Activated T-helper 1 cell treated with Interleukin-2 at 50 U/mL for 16 hours (primary cell): ENCODE measurements at regions not wholly inside any gene's neighbourhood (a gene's known extent, or its start where the extent isn't known, plus 50 kb on each side); places are given as distances from the start of the nearest gene placed in this dataset.

Experiments
- DNase-seq: peaks from one replicate; pipeline ENCODE4 v3.0.0-alpha.2; 2020; ENCODE audit warnings: low read depth

DNA sequence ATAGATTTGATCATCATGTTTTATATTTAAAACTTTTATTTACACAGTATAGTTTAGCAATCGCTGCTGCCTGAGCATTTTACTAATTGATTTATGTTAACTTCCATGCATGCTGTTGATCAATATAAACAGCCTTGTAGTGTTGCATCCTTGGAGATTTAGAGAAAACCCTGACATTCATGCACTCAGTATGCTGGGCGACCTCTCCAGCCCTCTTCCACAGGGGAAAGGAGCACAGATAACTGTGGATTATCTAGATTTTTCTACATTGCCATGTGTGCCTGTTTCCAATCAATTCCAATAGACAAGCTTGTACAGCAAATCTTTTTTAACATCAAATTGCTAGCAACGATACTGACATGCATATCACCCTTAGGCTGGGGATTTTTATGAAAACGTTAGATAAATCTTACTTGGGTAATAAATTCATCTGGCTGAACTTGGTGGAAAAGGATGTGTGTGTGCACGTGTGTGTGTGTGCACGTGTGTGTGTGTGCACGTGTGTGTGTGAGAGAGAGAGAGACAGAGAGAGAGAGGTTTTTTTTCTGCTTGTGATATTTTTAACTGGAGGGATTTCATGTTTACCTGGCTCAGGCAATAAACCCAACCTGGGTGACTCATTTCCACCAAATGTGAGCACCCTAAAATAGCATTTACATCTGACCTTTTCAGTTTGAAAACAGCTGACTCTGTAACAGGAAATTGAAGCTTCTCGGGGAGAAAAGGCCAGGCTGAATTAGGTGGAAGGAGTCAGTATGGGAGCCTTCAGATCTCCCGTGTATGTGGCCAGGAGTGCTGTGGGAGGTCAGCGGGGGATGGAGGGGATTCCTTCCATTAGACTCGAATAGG is 339.8 kb downstream of the PRDM2 start:
- DNase-seq = no peak

DNA sequence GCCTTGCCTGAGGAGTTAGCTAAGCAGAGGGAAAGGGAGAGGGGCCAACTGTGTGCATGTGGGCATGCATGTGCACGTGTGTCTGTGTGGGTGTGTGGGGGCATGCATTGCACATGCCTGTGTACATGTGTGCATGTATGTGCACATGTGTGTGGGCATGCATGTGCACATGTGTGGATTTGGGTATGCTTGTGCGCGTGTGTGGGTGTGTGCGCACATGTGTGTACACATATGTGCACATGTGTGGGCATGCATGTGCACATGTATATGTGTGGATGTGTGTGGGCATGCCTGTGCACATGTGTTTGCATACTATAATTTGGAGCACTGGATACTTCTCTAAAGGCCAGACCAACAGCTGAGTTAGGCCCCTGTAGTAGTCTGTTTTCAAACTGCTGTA is 350.0 kb downstream of the PRDM2 start:
- DNase-seq = no peak

DNA sequence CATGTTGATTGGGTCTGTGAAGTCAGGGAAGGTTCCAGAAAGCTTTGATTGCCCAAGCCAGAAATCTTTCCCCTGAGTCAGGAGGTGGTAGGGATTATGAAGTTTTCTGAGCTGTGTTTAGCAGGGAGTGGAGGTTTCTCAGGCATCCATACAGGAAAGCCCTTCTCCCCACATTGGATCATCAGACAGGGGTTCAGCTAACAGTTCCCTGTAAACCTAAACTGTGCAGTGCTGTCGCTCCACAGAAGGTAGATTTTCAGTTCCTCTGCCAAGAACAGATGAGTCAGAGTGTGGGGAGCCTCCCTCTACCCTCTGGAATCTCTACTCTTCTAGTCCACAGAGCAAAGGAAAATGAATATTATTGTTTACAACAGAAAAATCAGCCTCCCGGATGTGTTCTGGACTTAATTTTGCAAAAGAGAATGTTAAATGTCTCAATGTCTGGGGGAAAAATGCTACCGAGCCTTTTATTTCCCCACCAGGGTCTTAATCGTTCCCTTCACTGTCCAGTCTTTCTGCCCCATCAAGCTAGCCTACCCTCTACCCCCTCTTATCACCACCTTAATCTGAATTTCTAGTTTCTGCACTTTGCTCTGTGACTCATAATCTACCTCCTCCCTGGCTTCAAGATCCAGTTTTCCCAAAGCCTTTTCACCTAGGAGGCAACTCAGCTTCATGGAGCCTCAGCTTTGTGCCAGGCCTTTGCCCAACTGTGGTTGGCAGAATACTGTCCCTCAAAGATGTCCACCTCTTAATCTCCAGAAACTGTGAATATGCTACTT is 355.6 kb downstream of the PRDM2 start:
- DNase-seq = no peak

DNA sequence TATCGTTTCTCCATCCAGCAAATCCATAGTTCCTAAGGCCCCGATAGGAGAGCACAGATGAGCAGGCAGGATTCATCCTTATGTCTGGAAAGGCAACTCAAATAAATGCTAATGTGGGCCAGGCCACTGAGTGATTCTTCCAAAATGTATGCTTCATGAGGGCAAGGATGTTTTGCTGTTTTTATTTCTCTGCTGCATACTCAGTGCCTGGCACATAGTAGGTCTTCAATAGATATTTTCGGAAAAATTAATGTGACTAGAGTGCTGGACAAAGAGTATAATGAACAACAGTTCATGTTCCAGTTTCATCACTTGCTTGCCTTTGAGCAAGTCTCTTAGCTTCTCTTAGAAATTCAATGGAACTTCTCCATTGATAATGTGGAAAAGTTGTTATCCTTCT is 357.7 kb downstream of the PRDM2 start:
- DNase-seq = no peak

DNA sequence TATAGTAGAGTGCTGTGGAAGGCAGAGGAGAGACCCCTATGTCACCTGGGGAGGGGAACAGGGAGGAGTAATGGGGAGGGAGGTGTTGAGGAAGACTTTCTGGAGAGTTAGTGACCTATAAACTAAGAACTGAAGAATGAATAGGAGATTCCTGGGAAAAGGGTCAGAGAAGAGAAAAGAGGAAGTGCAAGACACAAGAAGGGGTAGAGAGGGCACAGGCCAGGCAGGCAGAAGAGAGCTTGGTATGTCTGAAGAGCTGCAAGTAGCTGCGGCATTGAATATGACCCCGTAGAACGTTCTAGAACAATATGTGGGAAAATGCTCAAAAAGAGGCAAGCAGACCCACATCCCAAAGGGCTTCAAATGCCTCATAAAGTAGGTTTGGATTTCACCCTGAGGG is 361.2 kb downstream of the PRDM2 start:
- no peak for DNase-seq

DNA sequence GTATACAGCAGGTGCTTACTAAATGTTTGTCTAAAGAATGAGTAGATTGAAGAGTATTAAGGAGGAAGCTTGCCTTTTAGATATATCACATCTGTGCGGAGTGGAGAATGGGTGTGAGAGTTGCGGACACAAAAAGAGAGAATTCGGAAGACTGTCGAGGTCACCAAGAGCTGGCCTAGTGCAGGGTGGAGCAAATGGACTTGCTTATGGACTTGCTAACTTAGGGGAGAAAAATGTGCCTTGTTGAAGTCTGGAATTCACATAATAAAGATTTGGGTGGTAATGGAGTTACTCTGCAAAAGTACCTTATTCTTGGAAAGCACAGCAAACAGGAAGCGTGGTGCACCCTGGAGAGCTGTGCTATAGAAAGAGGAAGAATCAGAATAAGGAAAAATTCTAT is 361.7 kb downstream of the PRDM2 start:
- DNase-seq = no peak

DNA sequence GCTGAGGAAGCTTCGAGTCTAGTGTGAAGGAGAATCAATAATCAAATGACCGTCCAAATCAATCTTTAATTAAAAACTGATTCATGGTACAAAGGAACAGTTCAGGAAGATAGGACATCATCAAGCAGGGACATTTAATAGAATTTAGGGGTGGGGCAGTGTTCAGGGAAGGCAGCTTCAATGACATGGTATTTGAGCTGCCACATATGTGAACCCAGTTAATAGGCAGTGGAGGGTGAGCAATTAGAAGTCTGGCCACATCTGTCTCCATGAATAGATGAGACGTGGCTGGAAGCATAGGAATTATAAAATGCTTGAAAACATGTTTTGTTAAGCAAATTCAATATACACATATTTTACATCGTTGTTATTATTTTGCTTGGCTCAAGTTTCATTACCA is 362.7 kb downstream of the PRDM2 start:
- no peak for DNase-seq

DNA sequence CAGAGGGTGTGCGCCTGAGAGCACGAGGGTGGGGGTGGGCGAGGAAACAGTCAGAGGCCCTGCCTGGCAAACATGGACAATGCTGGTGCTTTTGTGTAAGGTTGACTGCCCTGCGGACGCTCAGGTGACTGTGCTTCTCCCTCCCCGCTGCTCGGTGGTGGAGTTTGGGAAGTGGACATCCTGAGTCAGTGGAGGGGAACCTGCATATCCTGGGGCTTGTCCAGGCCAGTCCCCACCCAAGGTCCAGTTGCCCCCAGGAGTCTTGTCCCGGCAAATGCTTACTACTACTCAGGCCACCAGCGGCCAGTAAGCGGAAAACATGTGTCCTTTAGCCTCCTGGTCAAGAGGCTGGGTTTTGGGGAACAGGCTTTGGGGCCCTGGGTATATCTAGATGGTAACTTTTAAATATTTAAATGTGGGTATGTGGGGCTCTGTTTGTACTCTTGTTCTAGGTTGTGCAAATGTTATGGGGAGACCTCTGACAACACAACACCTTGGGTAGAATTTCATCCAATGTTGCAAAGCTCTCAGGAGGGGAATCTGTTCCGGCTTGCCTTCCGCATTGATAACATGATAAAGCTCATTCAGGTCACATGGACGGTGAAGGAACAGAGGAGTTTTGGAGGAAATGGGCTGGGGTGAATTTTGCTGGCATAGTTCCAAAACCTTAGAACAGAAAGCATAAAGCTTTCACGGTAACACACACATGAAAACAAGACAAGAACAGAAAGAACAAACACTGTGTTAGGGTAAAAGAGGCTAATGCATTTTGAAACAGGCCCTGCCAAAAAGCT is 364.9 kb downstream of the PRDM2 start:
- DNase-seq = no peak

DNA sequence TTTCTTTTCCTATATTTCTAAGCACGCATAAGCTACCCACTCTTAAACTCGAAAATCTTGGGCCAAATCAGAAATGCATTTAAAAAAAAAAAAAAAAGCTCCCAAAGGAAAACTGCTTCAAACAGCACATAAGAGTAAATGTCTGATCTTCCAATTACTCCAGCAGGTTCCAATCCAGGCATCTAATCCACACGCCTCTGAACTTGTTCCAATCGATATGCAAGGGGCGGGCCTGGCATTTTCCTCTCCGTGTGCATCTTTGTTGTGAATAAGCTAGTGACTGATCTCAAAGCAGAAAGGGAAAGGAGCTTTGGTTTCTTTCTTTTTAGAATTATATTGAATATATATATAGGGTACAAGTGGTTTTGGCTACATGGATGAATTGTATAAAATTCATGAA is 365.5 kb downstream of the PRDM2 start:
- no peak for DNase-seq

DNA sequence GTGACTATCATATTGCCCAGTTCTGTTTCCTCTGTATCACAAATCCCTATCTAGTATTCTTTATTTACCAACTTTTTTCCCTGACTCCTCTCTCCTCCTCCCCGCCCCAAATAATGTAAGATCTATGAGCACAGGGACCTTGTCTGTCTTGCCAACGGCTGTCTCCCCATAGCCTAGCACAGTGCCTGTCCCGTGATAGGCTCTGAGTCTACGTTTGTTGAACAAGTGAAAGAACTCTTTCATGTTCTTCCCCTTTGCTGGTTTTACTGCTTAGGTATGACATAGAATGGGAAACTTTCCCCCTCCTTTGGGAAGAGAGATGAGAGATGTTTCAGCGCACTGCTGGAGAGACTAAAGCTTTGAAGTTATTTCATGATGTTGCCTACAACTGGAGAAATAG is 367.0 kb downstream of the PRDM2 start:
- DNase-seq = no peak

DNA sequence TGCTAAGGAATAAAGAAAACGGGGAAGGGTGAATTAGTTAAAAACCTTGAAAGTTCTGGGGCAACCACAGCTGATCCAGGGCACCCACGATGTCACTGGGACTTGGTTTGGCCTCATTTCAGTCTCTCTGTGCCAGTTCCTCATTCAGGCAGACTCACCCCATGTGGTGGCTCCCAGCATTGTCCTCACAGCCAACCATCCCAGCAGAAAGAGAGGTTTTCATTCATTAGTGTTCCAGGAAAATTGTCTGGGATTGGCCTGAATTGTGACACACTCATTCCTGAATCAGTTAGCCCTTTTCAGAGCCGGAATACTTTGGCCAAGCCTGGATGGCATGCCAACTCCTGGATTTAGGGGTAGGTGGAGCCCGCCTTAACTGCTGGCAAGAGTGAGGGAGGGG is 367.7 kb downstream of the PRDM2 start:
- no peak for DNase-seq

DNA sequence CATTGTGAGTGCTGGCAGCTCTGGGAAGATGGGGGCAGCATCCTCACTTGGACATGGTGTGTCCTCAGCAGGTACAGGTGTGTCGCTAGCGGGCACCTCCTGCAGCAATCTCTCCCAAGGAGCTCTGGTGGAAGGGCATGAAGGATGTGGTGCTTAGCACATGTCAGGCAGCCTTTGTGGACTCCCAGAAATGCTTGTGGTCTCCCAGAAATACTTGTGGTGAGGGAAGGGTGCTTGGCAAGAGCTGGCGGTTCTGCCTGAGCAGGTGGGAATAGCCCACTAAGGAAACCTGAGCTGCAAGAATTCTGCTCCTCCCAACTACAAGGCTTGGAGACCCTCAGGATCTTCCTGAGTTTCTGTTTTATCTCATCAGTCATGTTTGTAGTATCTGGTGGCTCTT is 371.6 kb downstream of the PRDM2 start:
- no peak for DNase-seq

DNA sequence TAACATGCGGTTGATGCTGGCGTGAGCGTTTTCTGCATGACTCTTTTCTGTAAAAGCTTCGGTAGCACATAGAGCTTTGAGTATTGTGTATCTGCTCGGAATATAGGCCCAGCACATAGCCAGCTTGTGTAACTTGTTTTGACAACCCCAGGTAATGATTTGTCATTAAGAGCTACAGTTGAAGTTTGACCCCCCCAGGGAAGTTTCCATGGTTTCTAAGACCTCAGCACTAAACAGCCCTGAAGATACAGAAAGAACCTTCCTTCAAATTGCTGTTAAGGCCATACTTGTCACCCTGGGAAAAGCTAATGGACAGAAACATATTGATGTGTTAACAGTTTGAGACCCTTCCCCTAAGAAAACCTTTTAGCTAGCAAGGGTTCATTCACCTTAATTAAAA is 380.7 kb downstream of the PRDM2 start:
- DNase-seq = no peak

DNA sequence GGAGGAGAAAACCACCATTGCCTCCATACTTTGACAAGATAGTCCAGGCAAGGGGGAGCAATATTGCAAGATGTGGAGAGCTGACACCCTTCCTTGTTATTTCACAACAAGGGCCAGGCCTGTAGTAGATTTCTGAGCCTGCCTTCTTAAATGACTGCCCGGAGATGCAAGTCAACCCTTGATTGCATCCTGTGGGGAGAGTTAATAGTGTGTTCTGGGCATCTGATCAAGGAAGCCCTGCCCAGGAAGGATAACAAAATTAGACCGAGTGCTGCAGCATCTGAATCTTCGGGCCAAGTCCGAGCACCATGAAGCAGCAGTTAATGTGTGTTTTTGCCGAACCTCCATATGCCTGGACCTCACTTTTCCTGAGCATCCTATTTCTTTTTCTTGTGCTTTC is 382.3 kb downstream of the PRDM2 start:
- no peak for DNase-seq

DNA sequence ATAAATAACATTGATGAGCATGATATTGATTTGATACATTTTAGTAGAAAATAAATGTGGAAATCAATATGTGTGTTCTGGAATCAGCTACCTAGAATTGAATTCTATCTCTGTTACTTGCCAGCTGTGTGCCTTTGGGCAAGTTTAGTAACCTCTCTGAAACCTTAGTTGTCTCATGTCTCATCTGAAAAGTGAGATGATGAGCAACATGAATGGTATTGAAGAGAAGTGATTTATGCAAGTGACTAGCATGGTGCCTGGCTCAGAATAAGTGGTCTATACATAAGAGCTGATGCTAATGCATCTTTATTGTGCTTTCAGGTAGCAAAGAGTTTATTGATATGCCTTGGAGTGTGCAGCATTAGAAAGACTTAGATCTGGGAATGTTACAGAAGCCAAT is 383.3 kb downstream of the PRDM2 start:
- DNase-seq = no peak

DNA sequence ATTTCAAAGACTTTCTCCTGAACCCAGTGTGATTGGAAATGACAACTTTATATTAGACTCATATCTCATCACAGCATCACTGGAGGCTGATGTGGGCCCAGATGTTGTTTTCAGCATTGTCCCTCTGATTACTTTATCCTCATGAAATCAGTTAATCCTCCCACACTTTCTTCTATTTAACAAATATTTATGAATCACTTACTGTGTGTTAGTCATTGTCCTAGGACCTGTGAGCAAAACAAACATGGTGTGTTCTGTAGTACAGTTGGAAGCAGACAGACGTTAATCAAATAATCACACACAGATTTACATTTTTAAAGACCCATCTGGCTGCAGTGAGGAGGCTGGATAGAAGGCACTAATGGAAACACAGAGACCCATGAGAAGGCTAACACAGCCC is 383.7 kb downstream of the PRDM2 start:
- DNase-seq = no peak

DNA sequence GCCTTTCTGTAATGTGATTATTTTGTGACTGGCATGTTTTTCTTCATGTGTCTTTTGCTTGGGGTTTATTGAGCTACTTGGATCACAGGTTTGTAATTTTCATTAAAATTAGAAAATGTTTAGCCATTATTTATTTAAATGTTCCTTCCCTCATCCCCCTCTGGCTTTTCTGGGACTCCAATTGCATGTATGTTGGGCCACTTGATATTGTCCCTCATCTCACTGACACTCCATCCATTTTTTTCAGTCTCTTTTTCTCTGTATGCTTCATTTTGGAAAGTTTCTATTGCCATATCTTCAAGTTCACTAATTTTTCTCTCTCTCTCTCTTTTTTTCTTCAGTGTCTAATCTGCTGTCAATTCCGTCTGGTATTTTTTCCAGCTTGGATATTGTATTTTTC is 390.1 kb downstream of the PRDM2 start:
- DNase-seq = no peak

DNA sequence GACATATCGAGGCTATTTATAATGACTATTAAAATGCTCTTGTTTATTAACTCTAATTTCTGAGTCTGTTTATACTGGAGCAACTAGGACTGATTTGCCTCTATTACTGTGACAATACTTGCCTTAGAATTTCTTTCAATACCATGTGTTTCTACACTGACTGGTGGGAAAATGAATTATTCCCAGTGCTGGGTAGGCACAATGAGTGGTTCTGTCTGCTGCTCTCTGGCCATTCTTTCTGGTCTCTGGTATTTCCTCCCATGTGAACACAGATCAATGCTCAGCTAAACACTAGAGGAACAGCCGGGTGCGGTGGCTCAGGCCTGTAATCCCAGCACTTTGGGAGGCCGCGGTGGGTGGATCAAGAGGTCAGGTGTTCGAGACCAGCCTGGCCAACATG is 390.5 kb downstream of the PRDM2 start:
- DNase-seq = no peak

DNA sequence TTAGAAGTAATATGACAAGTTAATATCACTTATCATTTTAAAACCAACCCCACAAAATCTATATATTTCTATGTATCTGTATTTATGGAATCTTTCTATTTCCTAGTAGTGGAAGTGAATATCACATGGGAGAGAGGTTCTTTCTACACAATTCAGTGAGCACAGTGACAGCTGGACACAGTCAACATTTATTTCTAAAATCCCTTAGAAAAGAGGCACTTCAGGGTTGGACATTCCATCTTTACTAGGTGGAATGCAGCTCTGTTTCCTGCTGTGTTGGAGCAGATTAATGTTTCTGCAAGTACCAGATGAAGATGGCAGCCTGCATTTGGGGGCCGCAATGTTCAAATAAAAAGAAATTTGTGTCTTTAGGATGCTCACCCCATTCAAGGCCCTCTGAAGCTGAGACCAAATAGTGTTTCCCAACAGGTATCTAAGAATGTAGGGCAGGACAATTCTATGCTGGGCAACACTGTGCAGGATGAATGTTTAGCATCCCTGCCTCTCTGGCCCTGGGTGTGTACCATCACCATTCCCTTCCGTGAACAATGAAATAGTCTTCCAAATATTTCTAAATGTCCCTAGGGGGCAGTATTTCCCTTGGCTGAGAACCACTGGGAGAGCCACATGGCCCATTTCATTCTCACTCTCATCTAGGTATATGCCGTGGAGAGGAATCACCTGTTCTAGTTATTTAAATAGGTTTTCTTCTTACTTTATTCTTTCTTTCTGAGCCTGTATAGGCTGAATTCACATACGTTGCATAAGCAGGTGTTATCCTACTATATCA is 394.8 kb downstream of the PRDM2 start:
- DNase-seq = no peak

DNA sequence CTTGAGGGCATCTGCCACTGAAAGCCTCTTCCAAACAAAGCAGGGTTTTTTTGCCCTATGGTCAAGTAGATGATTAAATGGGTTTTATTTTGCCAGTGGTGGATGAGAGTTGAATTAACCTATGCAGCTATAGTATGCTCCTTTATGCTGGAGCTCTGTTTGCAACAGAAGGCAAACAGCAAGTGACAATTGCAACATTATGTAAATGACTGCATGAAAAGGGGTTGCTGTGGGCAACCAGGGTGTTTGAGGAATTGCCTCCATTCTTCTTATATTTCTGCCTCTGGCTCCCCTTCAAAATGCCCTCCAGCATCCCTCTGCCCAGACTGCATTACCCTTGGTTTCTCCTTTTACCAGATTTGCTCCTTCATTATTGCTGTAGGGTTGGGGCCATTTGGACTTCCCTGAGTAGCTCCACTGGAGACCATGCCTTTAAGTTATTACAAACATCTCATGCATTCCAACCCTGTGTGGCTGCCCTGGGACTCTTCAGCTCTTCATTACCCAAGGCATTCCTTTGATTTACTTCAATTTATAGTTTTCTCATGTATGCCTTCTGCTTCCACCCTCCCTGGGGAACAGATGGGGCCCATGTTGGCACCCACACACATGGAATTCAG is 398.4 kb downstream of the PRDM2 start:
- no peak for DNase-seq

DNA sequence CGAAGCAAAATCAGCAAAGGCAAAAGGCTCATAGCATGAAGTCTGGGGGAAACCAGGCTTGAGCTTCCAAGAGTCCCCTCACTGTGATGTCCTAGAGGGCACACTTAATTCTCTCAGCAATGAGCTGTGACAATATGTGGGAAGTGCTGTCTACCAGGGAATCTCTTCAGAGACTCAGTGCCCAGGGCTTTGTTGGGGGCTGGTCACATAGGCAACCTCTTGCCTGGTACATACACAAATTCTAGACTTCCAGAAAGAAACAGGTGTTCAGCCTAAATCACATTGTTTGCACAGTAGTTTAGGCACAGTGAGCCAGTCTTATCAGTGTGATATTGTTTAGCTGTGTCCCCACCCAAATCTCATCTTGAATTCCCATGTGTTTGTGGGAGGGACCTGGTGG is 400.5 kb downstream of the PRDM2 start:
- no peak for DNase-seq

DNA sequence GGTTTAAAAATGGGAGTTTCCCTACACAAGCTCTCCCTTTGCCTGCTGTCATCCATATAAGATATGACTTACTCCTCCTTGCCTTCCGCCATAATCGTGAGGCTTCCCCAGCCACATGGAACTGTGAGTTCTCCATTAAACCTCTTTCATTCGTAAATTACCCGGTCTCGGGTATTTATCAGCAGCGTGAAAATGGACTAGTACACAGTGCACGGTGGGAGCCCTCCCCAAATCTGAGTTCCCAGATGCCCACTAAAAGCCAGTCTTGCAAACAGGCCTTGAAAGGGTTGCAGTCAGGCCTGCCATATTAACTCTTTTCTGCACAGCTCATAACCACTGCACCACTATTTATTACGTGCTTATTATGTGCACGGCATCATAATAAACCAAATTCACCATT is 400.9 kb downstream of the PRDM2 start:
- DNase-seq = no peak
